ENCODE measurements at regions not wholly inside any gene's neighbourhood (a gene's known extent, or its start where the extent isn't known, plus 50 kb on each side); places are given as distances from the start of the nearest gene placed in this dataset.

GRCh38 chr6:44642870-44643522 is 255.5 kb downstream of the CDC5L start:
- DNase-seq = peak; percentile 21

GRCh38 chr6:44645276-44645675 is 257.8 kb downstream of the CDC5L start:
- no peak for DNase-seq

GRCh38 chr6:44646355-44646754 is 258.8 kb downstream of the CDC5L start:
- no peak for DNase-seq

GRCh38 chr6:44649365-44650025 is 262.0 kb downstream of the CDC5L start:
- no peak for DNase-seq

GRCh38 chr6:44650495-44650894 is 263.0 kb downstream of the CDC5L start:
- DNase-seq = no peak

- no peak for DNase-seq
Observed at GRCh38 chr6:44650947-44651346, 263.4 kb downstream of the CDC5L start.

- DNase-seq = no peak
Observed at GRCh38 chr6:44651604-44652003, 264.1 kb downstream of the CDC5L start.

GRCh38 chr6:44652547-44652946 is 265.0 kb downstream of the CDC5L start:
- DNase-seq = no peak

GRCh38 chr6:44653091-44653490 is 265.6 kb downstream of the CDC5L start:
- DNase-seq = no peak

GRCh38 chr6:44653761-44654218 is 266.3 kb downstream of the CDC5L start:
- no peak for DNase-seq

GRCh38 chr6:44655412-44656342 is 268.2 kb downstream of the CDC5L start:
- peak; percentile 81 for DNase-seq

- DNase-seq = no peak
Observed at GRCh38 chr6:44656691-44657090, 269.2 kb downstream of the CDC5L start.

GRCh38 chr6:44657206-44657819 is 269.8 kb downstream of the CDC5L start:
- no peak for DNase-seq

- DNase-seq = no peak
Observed at GRCh38 chr6:44658571-44658970, 271.1 kb downstream of the CDC5L start.

- DNase-seq = no peak
Observed at GRCh38 chr6:44659726-44660125, 272.2 kb downstream of the CDC5L start.

GRCh38 chr6:44660561-44661220 is 273.2 kb downstream of the CDC5L start:
- DNase-seq = no peak

- no peak for DNase-seq
Observed at GRCh38 chr6:44661221-44662008, 273.9 kb downstream of the CDC5L start.

- DNase-seq = no peak
Observed at GRCh38 chr6:44662461-44663121, 275.1 kb downstream of the CDC5L start.

GRCh38 chr6:44663860-44664634 is 276.5 kb downstream of the CDC5L start:
- no peak for DNase-seq

GRCh38 chr6:44664716-44665115 is 277.2 kb downstream of the CDC5L start:
- no peak for DNase-seq

Measured in stimulated activated CD4-positive, alpha-beta T cell treated with anti-CD3 and anti-CD28 coated beads, Interleukin-4, amount 100 ng/mL, for 1 hour (primary cell).